ENCODE measurements at regions not wholly inside any gene's neighbourhood (a gene's known extent, or its start where the extent isn't known, plus 50 kb on each side); places are given as distances from the start of the nearest gene placed in this dataset.

DNA sequence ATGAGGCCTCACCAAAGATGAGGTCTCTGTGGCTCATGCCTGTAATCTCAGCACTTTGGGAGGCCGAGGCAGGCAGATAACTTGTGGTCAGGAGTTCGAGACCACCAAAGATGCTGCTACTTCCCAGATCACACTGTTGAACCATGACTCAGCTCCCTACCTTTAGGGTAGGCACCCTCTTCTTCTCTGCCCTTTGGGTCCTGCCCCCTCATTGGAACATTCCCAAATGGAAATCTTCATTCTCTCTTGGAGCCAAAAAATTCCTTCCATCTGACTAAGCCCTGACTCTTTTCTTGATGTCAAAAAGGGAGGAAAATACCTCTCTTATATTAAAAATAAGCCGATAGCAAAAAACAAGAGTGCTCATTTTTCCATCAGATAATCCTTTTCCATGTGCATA lies 183.5 kb downstream of the PAX3 start:
- H3K36me3 ChIP-seq (ENCODE audit: control insufficient read depth in 2 of 2, extremely low read depth in 1 of 2, insufficient read depth in 2 of 2, low read length in 2 of 2), result no peaks in the 10 kb centered on the region
- no peaks in the 10 kb centered on the region for H3K9me3 ChIP-seq (ENCODE audit: control insufficient read depth, low read depth, low read length)
- H3K4me1 ChIP-seq (ENCODE audit: control insufficient read depth, extremely low read depth, insufficient read depth, low read length), result no peaks in the 10 kb centered on the region
- dilution Hi-C loops (cut with MboI; ENCODE audit: extremely low pct_ligation_motif_present, low sequenced_read_pairs), result no loop called here
- no peaks in the 10 kb centered on the region for H3K9me1 ChIP-seq (ENCODE audit: control insufficient read depth, extremely low read depth, insufficient read depth, low read length)
- no peaks in the 10 kb centered on the region for H3K79me2 ChIP-seq (ENCODE audit: control insufficient read depth, insufficient read depth, low read length)
- no peaks in the 10 kb centered on the region for H3K27me3 ChIP-seq (ENCODE audit: control insufficient read depth, extremely low read depth, insufficient read depth, low read length)
- FAIRE-seq, result no peak
- TF ChIP-seq, protein P1, sequence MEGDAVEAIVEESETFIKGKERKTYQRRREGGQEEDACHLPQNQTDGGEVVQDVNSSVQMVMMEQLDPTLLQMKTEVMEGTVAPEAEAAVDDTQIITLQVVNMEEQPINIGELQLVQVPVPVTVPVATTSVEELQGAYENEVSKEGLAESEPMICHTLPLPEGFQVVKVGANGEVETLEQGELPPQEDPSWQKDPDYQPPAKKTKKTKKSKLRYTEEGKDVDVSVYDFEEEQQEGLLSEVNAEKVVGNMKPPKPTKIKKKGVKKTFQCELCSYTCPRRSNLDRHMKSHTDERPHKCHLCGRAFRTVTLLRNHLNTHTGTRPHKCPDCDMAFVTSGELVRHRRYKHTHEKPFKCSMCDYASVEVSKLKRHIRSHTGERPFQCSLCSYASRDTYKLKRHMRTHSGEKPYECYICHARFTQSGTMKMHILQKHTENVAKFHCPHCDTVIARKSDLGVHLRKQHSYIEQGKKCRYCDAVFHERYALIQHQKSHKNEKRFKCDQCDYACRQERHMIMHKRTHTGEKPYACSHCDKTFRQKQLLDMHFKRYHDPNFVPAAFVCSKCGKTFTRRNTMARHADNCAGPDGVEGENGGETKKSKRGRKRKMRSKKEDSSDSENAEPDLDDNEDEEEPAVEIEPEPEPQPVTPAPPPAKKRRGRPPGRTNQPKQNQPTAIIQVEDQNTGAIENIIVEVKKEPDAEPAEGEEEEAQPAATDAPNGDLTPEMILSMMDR (optimal IDR thresholded peaks at IDR 0.05 in 1 of 3, IDR thresholded peaks at IDR 0.05 in 1 of 3, conservative IDR thresholded peaks at IDR 0.05 in 1 of 3; ENCODE audit: extremely low read depth in 1 of 3, insufficient read depth in 2 of 3, low read length in 3 of 3), result no peak
- no peak for TF ChIP-seq EZH2 (IDR thresholded peaks at IDR 0.05; ENCODE audit: low read length)
- H3K4me3 ChIP-seq (ENCODE audit: control insufficient read depth in 2 of 3, extremely low read depth in 1 of 3, insufficient read depth in 2 of 3, low read depth in 1 of 3, low read length in 3 of 3), result no peak overlapping the region
- no peak overlapping the region for H3K4me2 ChIP-seq (ENCODE audit: control insufficient read depth, extremely low read depth, insufficient read depth, low read depth, low read length)
- no peak for DNase-seq (ENCODE audit: low read depth, low spot score)
- H3K27ac ChIP-seq (ENCODE audit: control insufficient read depth, insufficient read depth, low read length), result no peak overlapping the region
- no peaks in the 10 kb centered on the region for H4K20me1 ChIP-seq (ENCODE audit: control insufficient read depth, extremely low read depth, insufficient read depth, low read length)
- no peak overlapping the region for H2AFZ ChIP-seq (ENCODE audit: control insufficient read depth, low read length)
- H3K9ac ChIP-seq (ENCODE audit: control insufficient read depth, extremely low read depth, insufficient read depth, low read length), result no peak overlapping the region

DNA sequence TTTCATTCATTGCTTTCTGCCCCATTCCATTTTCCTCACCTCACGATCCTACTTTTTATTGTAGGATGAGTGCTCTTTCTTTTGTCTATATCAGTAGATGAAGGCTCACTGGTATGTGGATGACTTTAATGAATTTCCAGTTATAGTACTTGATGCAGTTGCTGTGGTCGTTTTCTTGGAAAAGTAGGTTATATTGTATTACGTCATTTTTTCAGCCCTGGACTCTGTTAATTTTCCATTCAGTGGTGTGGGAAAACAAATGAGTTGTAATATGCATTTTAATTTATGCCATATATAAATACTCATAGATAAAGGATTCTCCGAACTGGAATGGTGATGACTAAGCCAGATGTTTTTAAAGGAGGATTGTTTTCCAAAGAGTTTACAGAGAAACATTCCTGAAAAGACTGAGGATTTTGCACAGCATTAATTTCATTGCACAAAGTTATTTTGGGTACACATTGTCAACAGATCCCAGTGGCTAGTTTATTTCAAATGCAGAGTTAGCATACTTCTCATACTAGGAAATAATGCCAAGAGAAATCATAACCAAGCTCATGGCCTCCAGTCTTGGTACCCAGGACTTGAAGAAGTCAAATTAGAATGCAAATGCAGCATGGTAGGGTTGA lies 189.7 kb downstream of the PAX3 start:
- no peaks in the 10 kb centered on the region for H3K79me2 ChIP-seq (ENCODE audit: control insufficient read depth, insufficient read depth, low read length)
- no peak overlapping the region for H2AFZ ChIP-seq (ENCODE audit: control insufficient read depth, low read length)
- H3K9me3 ChIP-seq (ENCODE audit: control insufficient read depth, low read depth, low read length), result no peaks in the 10 kb centered on the region
- H3K9ac ChIP-seq (ENCODE audit: control insufficient read depth, extremely low read depth, insufficient read depth, low read length), result no peak overlapping the region
- H3K4me2 ChIP-seq (ENCODE audit: control insufficient read depth, extremely low read depth, insufficient read depth, low read depth, low read length), result no peak overlapping the region
- no peak overlapping the region for H3K4me3 ChIP-seq (ENCODE audit: control insufficient read depth in 2 of 3, extremely low read depth in 1 of 3, insufficient read depth in 2 of 3, low read depth in 1 of 3, low read length in 3 of 3)
- TF ChIP-seq, protein P1 (optimal IDR thresholded peaks at IDR 0.05 in 1 of 3, IDR thresholded peaks at IDR 0.05 in 1 of 3, conservative IDR thresholded peaks at IDR 0.05 in 1 of 3; ENCODE audit: extremely low read depth in 1 of 3, insufficient read depth in 2 of 3, low read length in 3 of 3), result no peak
- H3K27me3 ChIP-seq (ENCODE audit: control insufficient read depth, extremely low read depth, insufficient read depth, low read length), result peaks cover 3% of the 10 kb centered on the region
- H3K4me1 ChIP-seq (ENCODE audit: control insufficient read depth, extremely low read depth, insufficient read depth, low read length), result no peaks in the 10 kb centered on the region
- FAIRE-seq (no peak), DNase-seq (ENCODE audit: low read depth, low spot score) (no peak)
- H3K27ac ChIP-seq (ENCODE audit: control insufficient read depth, insufficient read depth, low read length), result no peak overlapping the region
- H3K9me1 ChIP-seq (ENCODE audit: control insufficient read depth, extremely low read depth, insufficient read depth, low read length), result no peaks in the 10 kb centered on the region
- dilution Hi-C loops (cut with MboI; ENCODE audit: extremely low pct_ligation_motif_present, low sequenced_read_pairs), result no loop called here
- no peaks in the 10 kb centered on the region for H4K20me1 ChIP-seq (ENCODE audit: control insufficient read depth, extremely low read depth, insufficient read depth, low read length)
- H3K36me3 ChIP-seq (ENCODE audit: control insufficient read depth in 2 of 2, extremely low read depth in 1 of 2, insufficient read depth in 2 of 2, low read length in 2 of 2), result no peaks in the 10 kb centered on the region

Measured in keratinocyte (primary cell).